H7 (cell line): ENCODE measurements at regions not wholly inside any gene's neighbourhood (a gene's known extent, or its start where the extent isn't known, plus 50 kb on each side); places are given as distances from the start of the nearest gene placed in this dataset.

ENCODE experiments used
- DNase-seq: peaks from one replicate; pipeline ENCODE4 v3.0.0; 2012
- H3K27me3 ChIP-seq: 2 replicates; pipeline ENCODE4 v1.6.0; 2011; ENCODE audit warnings: mild to moderate bottlenecking, low read length; ENCODE audit not compliant: control insufficient read depth, insufficient read depth
- H3K36me3 ChIP-seq: replicated peaks from 2 replicates; pipeline ENCODE4 v1.5.1; 2011; ENCODE audit warnings: low read length; ENCODE audit not compliant: control insufficient read depth, insufficient read depth
- H3K4me3 ChIP-seq: 2 replicates; pipeline ENCODE4 v1.5.1; 2011; ENCODE audit warnings: low read depth, mild to moderate bottlenecking, control low read depth, low read length, moderate library complexity; ENCODE audit not compliant: insufficient read depth

DNA sequence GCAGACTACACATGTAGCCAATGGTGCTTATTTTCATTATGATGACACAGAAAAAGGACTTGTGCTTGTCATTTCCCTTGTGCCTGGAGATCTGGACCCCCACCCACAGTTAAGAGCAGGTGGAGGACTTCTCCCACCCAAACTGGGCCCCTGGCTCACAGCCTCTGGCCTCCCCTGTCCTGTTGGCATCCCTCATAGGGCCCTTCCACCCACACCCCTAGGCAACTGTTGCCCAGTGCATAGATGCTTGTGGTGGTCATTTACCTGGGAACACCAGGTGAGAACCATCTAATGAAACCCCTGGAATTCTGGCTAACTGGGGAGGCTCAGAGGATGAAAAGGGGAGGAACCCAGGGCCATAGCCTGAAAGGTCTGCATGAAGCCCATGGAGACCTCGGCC, 355.9 kb downstream of the BUD13 start:
- Histone ChIP-seq H3K4me3 (no peak overlapping the region), H3K27me3 (no peaks in the 10 kb centered on the region), H3K36me3 (no peaks in the 10 kb centered on the region)
- no peak for DNase-seq

DNA sequence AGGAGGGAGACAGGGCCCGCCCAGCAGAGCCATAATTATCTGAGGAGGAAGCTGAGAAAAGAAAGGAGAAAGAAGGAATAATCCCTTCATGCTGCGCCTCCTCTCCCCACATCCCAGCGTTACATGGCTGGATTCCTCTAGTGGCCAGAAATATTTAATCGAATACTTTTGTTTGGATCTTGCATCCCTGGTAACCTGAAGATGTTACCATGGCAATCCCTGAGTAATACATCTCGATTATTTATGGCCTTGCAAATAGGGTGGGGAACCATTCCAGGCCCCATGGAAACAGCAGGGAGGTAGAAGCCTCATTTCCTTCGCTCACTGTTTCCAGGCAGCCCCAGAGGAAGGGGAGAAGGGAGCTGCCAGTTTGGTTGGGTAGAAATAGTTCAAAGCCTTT, 357.7 kb downstream of the BUD13 start:
- no peaks in the 10 kb centered on the region for H3K36me3 ChIP-seq
- no peak for DNase-seq
- H3K27me3 ChIP-seq = no peaks in the 10 kb centered on the region
- H3K4me3 ChIP-seq = no peak overlapping the region

DNA sequence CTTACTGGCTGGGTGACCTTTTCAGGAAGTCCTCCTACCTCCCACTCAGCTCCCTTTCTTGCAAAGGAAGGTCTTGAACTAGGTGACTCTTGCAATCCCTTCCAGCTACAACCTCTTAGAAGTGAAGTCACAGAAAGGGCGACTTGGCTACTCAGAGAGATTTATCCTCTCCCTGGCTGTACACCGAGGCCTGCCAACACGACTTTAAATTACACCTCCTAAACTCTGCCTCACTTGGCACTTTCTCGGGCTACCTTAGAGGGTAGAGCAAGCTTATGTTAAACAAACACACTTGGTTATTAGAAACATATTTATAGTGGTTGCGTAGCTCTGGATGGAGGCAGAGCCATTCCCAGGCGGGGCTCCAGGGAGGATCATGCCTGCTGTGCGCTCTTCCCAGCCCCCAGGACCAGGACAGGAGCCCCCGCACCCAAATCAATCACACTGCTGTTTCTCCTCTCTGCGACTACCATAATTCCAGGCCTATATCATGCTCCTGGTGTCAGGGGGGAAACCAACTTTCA, 358.4 kb downstream of the BUD13 start:
- no peaks in the 10 kb centered on the region for H3K27me3 ChIP-seq
- H3K36me3 ChIP-seq = no peaks in the 10 kb centered on the region
- H3K4me3 ChIP-seq = no peak overlapping the region
- DNase-seq = no peak

DNA sequence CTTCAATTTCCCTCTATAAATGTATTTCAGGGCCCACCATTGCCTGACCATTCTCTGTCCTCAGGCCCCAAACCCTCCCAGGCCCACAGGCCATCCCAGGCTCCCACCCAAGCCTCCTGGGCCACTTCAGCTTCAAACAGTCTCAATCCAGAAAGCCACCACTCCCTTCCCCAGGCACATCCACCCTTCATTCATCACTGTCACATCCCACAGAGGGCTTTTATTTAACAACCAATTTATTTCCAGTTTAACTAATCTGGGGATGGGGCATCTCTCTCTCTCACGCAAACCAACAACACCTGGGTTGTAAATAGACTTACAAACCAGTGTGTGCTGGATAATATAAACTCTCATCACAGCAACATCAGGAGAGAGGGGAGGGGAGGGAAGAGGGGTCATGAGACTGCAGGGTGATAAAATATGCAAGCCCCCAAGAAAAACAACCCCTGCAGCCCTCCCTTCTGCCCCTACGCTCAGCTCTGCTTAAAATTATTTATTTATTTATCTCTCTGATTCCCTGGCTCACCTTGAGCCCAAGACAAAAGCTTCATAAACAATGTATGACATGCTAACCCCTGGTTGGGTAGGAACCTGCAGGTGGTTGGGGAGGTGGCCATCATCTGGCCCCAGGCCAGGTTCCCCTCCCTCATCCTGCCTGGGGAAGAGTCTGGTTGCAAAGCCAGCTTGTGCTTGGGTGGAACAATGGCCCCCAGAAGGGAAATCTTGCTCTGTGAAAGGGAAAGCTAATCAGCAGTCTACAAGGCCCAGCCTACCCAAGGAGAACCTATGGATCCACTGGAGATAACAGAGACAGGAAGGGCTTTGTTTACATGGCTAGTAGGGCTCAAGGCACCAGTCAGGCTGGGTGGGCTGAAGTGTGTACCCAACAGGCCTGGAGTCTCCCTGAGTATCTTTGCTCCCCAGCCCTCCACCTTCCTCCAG, 359.2 kb downstream of the BUD13 start:
- H3K4me3 ChIP-seq = no peak overlapping the region
- no peaks in the 10 kb centered on the region for H3K36me3 ChIP-seq
- no peak for DNase-seq
- H3K27me3 ChIP-seq = no peaks in the 10 kb centered on the region

DNA sequence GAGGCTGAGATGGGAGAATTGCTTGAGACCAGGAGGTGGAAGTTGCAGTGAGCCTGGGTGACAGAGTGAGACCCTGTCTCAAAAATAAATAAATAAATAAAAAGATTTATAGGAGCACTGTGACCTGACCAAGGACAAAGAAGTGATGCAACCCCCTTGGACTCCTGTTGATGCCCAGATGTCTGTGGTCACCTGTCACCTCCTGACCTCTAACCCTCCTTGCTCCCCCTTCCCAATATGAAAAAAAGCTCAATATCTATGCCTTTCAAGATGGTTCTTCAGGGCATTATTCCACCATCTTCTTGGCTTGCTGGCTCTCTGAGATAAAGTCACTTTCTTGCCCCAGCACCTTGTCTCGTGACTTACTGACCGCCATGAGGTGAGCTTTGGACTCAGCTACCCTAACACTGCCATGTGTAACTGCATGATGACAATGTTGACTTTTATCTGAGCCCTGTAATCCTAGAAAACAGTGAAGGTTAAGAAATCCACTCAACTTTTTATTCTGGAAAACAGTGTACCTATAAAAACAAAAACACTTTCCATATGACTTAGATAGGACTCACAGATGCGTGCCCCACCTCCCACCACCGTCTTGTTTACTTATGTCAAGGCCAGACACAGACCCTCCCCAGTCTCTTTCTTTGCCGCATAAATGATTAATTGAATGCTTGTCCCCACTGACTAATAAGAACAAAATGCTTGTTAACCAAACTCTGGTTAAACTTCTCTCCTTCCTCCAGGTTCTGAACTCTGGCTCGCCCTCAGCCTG, 360.5 kb downstream of the BUD13 start:
- no peaks in the 10 kb centered on the region for H3K27me3 ChIP-seq
- DNase-seq = no peak
- H3K36me3 ChIP-seq = no peaks in the 10 kb centered on the region

DNA sequence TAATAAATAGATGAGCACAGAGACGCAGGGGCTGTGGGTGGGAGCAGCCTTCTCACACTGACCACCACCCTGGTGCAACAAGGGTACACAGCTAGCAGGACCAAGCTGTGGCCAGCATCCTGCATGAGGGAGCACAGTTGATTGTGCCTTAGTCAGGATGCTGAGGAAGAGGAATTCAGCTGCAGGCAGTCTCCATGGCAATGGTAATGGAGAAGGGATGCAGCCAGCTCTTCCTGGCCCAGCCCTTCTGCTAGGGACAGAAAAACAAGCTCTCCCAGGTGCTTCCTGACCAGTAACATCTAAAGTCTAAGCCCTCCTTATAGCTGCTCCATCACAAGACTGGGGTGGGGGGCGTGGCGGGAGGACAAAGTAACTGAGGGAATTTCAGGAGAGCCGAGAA, 363.5 kb downstream of the BUD13 start:
- Histone ChIP-seq H3K4me3 (no peak overlapping the region), H3K36me3 (no peaks in the 10 kb centered on the region), H3K27me3 (no peaks in the 10 kb centered on the region)
- no peak for DNase-seq

More for the DNA sequence above, 360.5 kb downstream of the BUD13 start:
- H3K4me3 ChIP-seq = no peak overlapping the region

DNA sequence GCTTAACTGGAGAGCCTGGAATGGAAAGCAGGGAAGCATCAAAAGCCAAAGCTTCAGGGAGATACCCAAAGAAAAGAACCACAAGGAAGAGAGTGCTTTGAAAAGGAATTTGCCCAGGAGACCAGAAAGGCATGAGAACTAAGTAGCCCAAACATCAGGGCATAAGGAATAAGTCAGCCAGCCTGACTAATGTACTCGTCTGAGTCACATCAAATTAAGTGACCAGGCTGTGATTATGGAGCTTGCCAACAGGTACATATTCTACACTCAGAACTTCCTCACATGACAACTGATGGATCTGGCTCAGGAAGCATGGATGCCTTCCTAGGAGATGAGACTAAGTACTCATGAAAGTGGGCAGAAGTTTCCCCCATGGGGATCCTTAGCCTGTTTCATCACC, 366.7 kb downstream of the BUD13 start:
- Histone ChIP-seq H3K36me3 (no peaks in the 10 kb centered on the region), H3K4me3 (no peak overlapping the region), H3K27me3 (no peaks in the 10 kb centered on the region)

DNA sequence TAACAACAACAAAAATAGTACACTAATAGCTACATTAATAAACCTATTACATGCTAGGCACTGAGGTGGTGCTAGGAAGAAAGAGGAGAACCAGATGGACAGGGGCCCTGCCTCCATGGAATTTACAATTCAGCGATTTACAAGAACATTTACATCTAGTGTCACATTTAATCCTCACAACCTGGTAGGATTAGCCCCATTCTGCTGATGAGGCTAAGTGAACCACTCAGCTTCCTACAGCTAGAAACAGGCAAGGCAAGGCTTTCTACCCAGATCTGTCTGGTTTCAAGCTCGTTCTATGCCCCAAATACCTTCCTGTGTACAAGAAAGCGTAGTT, 368.4 kb downstream of the BUD13 start:
- Histone ChIP-seq H3K4me3 (no peak overlapping the region), H3K27me3 (no peaks in the 10 kb centered on the region), H3K36me3 (no peaks in the 10 kb centered on the region)
- DNase-seq = no peak

More for the DNA sequence above, 366.7 kb downstream of the BUD13 start:
- no peak for DNase-seq

GRCh38 chr11:116403794-116404461, 368.9 kb downstream of the BUD13 start:
- Histone ChIP-seq H3K27me3 (no peaks in the 10 kb centered on the region), H3K4me3 (no peak overlapping the region), H3K36me3 (no peaks in the 10 kb centered on the region)
- no peak for DNase-seq

DNA sequence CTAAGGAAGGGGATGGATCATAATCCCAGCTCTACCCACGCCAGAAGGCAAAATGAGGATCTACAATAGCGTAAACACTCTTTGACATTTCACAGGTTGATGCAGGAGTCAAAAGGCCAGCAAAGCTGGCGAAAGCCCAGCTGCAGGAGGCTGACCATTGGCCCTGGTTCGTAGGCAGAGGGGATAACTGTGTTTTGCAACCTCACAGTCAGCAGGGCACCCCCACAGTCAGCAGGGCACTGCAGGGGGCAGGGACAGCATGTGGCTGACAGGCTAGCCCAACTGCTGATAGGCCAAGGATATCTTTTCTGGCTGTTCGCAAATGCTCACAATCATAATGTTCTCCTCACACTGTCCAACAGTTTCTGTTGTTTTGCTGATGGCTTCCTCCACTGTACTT, 372.7 kb downstream of the BUD13 start:
- H3K4me3 ChIP-seq = no peak overlapping the region
- H3K27me3 ChIP-seq = no peaks in the 10 kb centered on the region
- no peaks in the 10 kb centered on the region for H3K36me3 ChIP-seq
- no peak for DNase-seq

- DNase-seq = no peak
- H3K36me3 ChIP-seq = no peaks in the 10 kb centered on the region
- no peak overlapping the region for H3K4me3 ChIP-seq
- H3K27me3 ChIP-seq = no peaks in the 10 kb centered on the region
Measured at GRCh38 chr11:116397602-116398084, 375.1 kb downstream of the BUD13 start.

- no peak for DNase-seq
- H3K36me3 ChIP-seq = no peaks in the 10 kb centered on the region
Measured at GRCh38 chr11:116396331-116396730, 376.5 kb downstream of the BUD13 start.

DNA sequence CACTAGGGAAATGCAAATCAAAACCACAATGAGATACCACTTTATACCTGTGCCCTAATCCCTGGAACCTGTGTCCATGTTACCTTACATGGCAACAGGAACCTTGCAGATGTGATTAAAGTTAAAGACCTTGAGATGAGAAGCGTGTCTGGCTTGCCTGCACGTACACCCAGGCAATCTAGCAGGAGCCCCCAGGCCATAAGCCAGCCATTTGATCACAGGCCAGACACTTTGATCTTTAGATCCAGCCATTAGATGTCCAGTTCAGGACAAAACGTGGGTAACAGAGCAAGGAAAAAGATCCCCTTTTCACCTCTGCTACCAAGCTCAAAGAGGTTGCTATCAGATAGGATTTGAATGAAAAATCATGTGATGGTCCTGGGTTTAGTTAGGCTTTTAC, 378.8 kb downstream of the BUD13 start:
- no peaks in the 10 kb centered on the region for H3K27me3 ChIP-seq
- no peak for DNase-seq
- H3K4me3 ChIP-seq = no peak overlapping the region
- no peaks in the 10 kb centered on the region for H3K36me3 ChIP-seq

More at GRCh38 chr11:116396331-116396730, 376.5 kb downstream of the BUD13 start:
- no peaks in the 10 kb centered on the region for H3K27me3 ChIP-seq
- no peak overlapping the region for H3K4me3 ChIP-seq

GRCh38 chr11:116390963-116391362, 381.8 kb downstream of the BUD13 start:
- no peaks in the 10 kb centered on the region for H3K27me3 ChIP-seq
- no peaks in the 10 kb centered on the region for H3K36me3 ChIP-seq
- no peak overlapping the region for H3K4me3 ChIP-seq
- DNase-seq = no peak
